Karpas-422 (cell line): ENCODE measurements at regions not wholly inside any gene's neighbourhood (a gene's known extent, or its start where the extent isn't known, plus 50 kb on each side); places are given as distances from the start of the nearest gene placed in this dataset.

Experiments used
- DNase-seq: peaks from one replicate; pipeline ENCODE4 v3.0.0-alpha.2; 2015
- H2AFZ ChIP-seq: fragments of 200-600 bp; sonication (generic); 2 replicates; pipeline ENCODE4 v1.6.1; 2014; ENCODE audit warnings: antibody characterized with exemption, low read length, mixed read lengths
- H3K27ac ChIP-seq: fragments of 200-600 bp; sonication (generic); 2 replicates; pipeline ENCODE4 v1.5.1; 2014; ENCODE audit warnings: mild to moderate bottlenecking, low read length, moderate library complexity
- H3K27me3 ChIP-seq: fragments of 200-600 bp; sonication (generic); 2 replicates; pipeline ENCODE4 v1.6.1; 2014; ENCODE audit warnings: low read length, mixed read lengths
- H3K36me3 ChIP-seq: fragments of 200-600 bp; sonication (generic); 2 replicates; pipeline ENCODE4 v1.6.1; 2014; ENCODE audit warnings: low read length, mixed read lengths; ENCODE audit not compliant: insufficient read depth
- H3K4me1 ChIP-seq: fragments of 200-600 bp; sonication (generic); 2 replicates; pipeline ENCODE4 v1.6.1; 2014; ENCODE audit warnings: mild to moderate bottlenecking, low read length, mixed read lengths
- H3K4me2 ChIP-seq: fragments of 200-600 bp; sonication (generic); 2 replicates; pipeline ENCODE4 v1.6.1; 2014; ENCODE audit warnings: low read length, low read depth, mild to moderate bottlenecking; ENCODE audit not compliant: poor library complexity, severe bottlenecking
- H3K4me3 ChIP-seq: fragments of 200-600 bp; sonication (generic); 2 replicates; pipeline ENCODE4 v1.5.1; 2014; ENCODE audit warnings: mild to moderate bottlenecking, antibody characterized with exemption, low read length, mixed read lengths
- H3K79me2 ChIP-seq: fragments of 200-600 bp; sonication (generic); 2 replicates; pipeline ENCODE4 v1.6.1; 2014; ENCODE audit warnings: mild to moderate bottlenecking, low read length, mixed read lengths
- H3K9ac ChIP-seq: fragments of 200-600 bp; sonication (generic); 2 replicates; pipeline ENCODE4 v1.6.0; 2014; ENCODE audit warnings: low read length
- H3K9me2 ChIP-seq: fragments of 200-600 bp; sonication (generic), shearing (Covaris generic); replicated peaks from 2 replicates; pipeline ENCODE4 v1.6.0; 2014; ENCODE audit warnings: mild to moderate bottlenecking, low read length, moderate library complexity; ENCODE audit not compliant: insufficient read depth
- H3K9me3 ChIP-seq: fragments of 300-700, 200-600 bp; sonication (generic); 2 replicates; pipeline ENCODE4 v1.6.1; 2014; ENCODE audit warnings: low read length, mixed read lengths
- H4K20me1 ChIP-seq: fragments of 200-600 bp; sonication (generic); 2 replicates; pipeline ENCODE4 v1.6.1; 2014; ENCODE audit warnings: mild to moderate bottlenecking, antibody characterized with exemption, low read length, low read depth; ENCODE audit not compliant: insufficient read depth

DNA sequence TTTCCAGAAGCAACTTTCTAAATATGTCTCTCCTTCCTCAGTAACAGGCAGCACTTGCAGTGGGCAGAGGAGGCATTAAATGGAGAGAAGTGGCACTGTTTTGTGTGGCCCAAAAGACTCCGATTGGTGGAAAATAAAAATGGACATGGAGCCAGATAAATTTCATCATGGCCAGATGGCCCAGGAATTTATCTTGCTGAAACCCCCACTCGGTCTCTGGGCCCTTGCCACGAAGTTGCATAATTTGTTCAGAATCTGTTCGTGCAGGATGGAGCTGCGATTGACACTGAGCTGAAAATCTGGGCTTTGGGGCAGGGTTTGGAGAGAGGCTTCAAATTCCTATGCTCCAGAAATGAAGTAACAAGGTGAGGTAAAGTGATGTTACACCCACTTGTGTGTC lies 65.5 kb downstream of the C11orf91 start:
- no peaks in the 10 kb centered on the region for H3K9me2 ChIP-seq
- DNase-seq, result peak; percentile 12
- H3K36me3 ChIP-seq, result no peaks in the 10 kb centered on the region

DNA sequence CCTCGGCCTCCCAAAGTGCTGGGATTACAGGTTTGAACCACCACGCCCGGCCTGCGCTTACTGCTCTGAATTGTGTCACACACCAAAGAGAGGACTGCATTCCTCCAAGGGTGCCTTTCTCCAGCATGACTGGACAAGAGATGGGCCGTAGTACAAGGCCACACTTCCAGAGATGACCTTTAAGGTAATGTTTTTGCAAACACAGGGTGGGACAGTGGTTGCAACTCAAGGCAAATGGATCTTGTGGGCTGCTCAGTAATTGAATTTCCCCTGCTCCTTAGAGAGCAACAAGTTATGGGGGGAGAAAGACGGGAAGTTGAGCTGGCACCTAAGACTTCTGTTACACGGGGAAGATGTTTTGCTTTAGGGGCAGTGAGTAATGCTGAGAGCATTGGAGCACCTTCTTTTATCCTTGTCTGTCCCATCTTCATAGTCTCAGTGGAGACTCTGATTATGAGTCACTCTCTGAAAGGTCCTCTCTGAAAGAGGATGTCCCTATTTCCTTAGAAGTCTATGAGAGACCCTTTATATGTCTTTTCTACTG lies 66.3 kb downstream of the C11orf91 start:
- Histone ChIP-seq H2AFZ (no peak overlapping the region), H3K4me3 (no peak overlapping the region), H3K9me2 (no peaks in the 10 kb centered on the region), H3K9me3 (no peaks in the 10 kb centered on the region), H3K27me3 (no peaks in the 10 kb centered on the region), H3K4me1 (no peaks in the 10 kb centered on the region), H4K20me1 (no peaks in the 10 kb centered on the region), H3K9ac (no peak overlapping the region), H3K4me2 (no peak overlapping the region), H3K79me2 (no peaks in the 10 kb centered on the region), H3K36me3 (no peaks in the 10 kb centered on the region), H3K27ac (no peak overlapping the region)
- no peak for DNase-seq

More for the DNA sequence above, 65.5 kb downstream of the C11orf91 start:
- Histone ChIP-seq H2AFZ (no peak overlapping the region), H3K27ac (no peak overlapping the region), H3K9ac (no peak overlapping the region), H3K27me3 (no peaks in the 10 kb centered on the region), H3K9me3 (no peaks in the 10 kb centered on the region), H3K4me1 (no peaks in the 10 kb centered on the region), H4K20me1 (no peaks in the 10 kb centered on the region), H3K4me3 (no peak overlapping the region), H3K4me2 (no peak overlapping the region), H3K79me2 (no peaks in the 10 kb centered on the region)

DNA sequence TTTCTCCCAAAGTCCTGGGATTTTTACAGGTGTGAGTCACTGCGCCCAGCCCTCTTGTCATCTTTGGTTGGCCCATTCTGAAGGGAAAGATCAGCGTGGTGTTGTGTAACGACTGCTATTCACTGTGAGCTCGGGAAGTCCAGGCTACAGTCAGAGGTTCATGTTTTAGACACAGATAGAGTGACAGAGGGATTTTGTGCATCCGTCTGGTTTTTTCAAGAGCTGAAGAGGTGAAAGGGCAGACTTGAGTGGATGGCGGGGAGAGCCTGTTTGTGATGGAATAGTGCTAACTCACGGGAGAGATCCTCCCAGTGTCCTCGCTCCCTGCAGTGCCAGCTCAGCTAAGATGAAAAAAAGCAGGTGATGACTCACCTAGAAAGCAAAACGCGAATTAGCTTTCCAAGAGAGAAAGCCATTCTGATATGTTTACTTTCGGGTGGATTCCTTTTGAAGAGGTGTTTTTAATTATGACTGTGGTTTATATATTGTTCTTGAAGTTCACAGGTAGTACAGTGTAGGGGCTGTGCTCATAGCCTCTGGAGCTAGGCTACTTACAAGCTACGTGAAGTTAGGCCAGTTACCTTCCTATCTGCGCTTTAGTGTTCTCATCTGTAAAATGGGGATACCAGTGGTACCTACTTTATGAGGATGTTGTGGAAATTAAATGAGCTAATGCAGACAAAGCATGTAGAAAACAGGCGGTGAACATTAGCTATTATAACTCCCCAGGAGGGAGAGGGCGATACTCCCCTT lies 67.2 kb downstream of the C11orf91 start:
- Histone ChIP-seq H3K4me2 (no peak overlapping the region), H3K9ac (no peak overlapping the region), H3K27ac (no peak overlapping the region), H3K4me3 (no peak overlapping the region), H4K20me1 (no peaks in the 10 kb centered on the region), H3K4me1 (no peaks in the 10 kb centered on the region), H3K9me3 (no peaks in the 10 kb centered on the region), H3K36me3 (no peaks in the 10 kb centered on the region), H3K79me2 (no peaks in the 10 kb centered on the region), H2AFZ (no peak overlapping the region), H3K27me3 (no peaks in the 10 kb centered on the region), H3K9me2 (no peaks in the 10 kb centered on the region)
- peak; percentile 27 for DNase-seq

DNA sequence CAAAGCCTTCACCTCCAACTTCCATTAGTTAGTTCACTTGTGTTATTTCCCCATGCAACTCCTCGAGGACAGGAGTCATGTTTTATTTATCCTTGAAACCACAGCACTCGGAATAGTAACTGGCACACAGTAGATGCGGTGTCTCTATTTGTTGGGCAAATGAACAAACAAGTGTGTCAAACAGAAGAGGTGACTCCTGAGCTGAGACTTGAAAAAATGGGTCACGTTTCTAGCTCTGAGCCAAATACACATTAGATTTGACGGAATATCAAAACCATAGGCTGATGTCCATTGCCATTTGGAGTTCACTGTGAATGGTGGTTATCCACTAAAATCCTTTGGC lies 68.9 kb downstream of the C11orf91 start:
- H3K4me3 ChIP-seq, result no peak overlapping the region
- H3K36me3 ChIP-seq, result no peaks in the 10 kb centered on the region
- no peaks in the 10 kb centered on the region for H3K27me3 ChIP-seq
- no peak overlapping the region for H3K27ac ChIP-seq
- no peak overlapping the region for H2AFZ ChIP-seq
- H3K4me1 ChIP-seq, result no peaks in the 10 kb centered on the region
- H3K9ac ChIP-seq, result no peak overlapping the region
- no peaks in the 10 kb centered on the region for H4K20me1 ChIP-seq
- H3K4me2 ChIP-seq, result no peak overlapping the region
- H3K9me2 ChIP-seq, result no peaks in the 10 kb centered on the region
- no peak for DNase-seq
- H3K9me3 ChIP-seq, result no peaks in the 10 kb centered on the region
- H3K79me2 ChIP-seq, result no peaks in the 10 kb centered on the region

DNA sequence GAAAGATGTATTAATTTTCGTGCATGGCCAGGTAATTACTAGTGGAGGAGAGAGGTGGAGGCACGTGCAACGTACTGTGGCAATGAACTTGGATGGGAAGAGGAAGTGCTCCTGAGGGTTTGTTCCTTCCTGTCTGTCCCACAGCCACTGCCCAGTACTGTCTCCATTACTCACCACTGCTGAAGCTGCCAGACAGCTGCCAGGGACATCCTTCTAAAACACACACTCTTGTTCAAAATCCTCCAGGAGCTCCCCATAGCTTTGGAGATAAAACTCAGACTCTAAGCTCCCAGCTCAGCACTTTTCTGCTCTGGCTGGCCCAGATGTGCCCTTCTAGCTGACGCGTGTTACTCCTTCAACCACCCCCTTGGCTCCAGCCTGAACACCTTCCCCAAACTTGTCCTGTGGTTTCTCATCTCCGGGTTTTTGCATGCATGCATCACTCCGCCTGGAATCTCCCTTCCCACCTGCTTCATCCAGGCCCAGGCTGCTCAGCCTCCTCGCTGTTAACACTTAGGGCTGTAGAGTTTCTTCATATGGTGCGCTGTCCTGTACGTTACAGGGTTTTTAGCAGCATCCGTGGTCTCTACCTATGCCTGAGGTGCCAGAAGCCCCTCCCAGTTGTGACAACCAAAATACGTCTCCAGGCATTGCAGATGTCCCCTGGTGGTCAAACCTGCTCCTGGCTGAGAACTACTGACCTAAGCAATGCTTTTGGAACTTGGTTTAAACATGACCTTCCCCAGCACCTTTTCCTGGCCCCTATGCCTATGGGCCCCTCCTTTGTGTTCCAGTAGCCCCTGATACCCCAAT lies 69.5 kb downstream of the C11orf91 start:
- Histone ChIP-seq H3K36me3 (no peaks in the 10 kb centered on the region), H3K27me3 (no peaks in the 10 kb centered on the region), H4K20me1 (no peaks in the 10 kb centered on the region), H3K4me3 (no peak overlapping the region), H2AFZ (no peak overlapping the region), H3K79me2 (no peaks in the 10 kb centered on the region), H3K9me3 (no peaks in the 10 kb centered on the region), H3K27ac (no peak overlapping the region), H3K4me1 (no peaks in the 10 kb centered on the region), H3K4me2 (no peak overlapping the region), H3K9ac (no peak overlapping the region), H3K9me2 (no peaks in the 10 kb centered on the region)
- peak; percentile 29 for DNase-seq

DNA sequence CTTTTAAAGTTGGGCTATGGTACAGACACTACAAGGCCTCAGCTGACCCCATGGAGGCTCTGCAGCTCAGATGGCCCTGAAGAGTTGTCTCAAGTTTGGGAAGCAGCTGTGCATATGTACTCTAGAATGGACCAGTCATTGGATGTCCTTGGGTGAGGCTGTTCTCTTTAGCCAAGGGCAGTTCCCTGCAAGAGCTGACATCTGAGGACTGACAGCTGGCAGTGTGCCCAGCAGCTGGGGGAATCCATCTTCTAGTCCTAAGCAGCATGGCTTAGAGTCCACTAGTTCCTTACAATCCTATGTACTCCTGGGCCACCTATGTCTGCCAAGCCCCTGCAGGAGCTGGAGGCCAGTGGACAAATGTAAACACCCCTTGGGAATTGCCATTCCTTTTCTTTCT lies 76.5 kb downstream of the C11orf91 start:
- Histone ChIP-seq H3K9me3 (no peaks in the 10 kb centered on the region), H3K4me2 (no peak overlapping the region), H2AFZ (no peak overlapping the region), H3K9ac (no peak overlapping the region), H3K79me2 (no peaks in the 10 kb centered on the region), H4K20me1 (no peaks in the 10 kb centered on the region), H3K27me3 (no peaks in the 10 kb centered on the region), H3K36me3 (no peaks in the 10 kb centered on the region), H3K9me2 (no peaks in the 10 kb centered on the region), H3K27ac (no peak overlapping the region), H3K4me1 (no peaks in the 10 kb centered on the region), H3K4me3 (no peak overlapping the region)
- peak; percentile 35 for DNase-seq

DNA sequence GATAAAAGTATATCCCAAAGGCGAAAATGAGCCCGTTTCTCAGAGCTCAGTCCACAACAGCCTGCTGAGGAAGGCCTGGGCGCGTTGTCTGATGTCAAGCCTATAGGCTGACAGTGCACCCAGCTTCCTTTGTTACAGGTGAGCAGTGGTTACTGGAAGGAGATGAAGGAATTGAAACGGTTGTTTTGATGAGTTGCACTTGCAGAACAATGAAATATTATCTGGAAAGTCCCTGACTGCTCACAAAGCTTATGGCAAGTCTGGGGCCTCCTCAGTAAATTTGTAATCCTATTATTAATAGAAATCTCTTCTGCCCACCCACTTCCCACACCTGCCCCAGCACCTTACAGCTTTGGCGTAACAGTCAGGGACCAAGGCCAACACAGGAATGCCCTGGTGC lies 77.8 kb downstream of the C11orf91 start:
- Histone ChIP-seq H3K27me3 (no peaks in the 10 kb centered on the region), H3K4me1 (no peaks in the 10 kb centered on the region), H3K4me2 (no peak overlapping the region), H4K20me1 (no peaks in the 10 kb centered on the region), H3K9me3 (no peaks in the 10 kb centered on the region), H3K27ac (no peak overlapping the region), H3K9me2 (no peaks in the 10 kb centered on the region), H3K9ac (no peak overlapping the region), H3K36me3 (no peaks in the 10 kb centered on the region), H3K79me2 (no peaks in the 10 kb centered on the region), H3K4me3 (no peak overlapping the region), H2AFZ (no peak overlapping the region)
- peak; percentile 5 for DNase-seq

DNA sequence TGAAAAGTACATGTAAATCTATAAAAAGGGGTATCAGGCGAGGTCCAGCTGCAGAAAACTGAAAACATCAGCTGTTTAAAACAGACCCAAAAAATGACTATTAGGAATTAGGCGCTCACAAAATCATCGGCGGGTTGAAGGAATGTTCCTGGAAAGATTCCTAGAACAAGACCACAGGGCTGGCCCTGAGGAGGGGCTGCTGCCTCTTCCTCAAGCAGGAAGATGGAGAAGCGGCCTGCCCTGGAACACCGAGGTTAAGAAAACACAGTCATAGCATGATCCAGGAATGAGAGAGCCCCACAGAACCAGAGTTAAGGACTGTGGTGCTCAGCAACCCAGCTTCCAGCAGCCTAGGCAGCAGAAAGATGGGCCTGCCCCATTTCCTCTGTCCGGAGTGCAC lies 78.4 kb downstream of the C11orf91 start:
- Histone ChIP-seq H3K27me3 (no peaks in the 10 kb centered on the region), H3K36me3 (no peaks in the 10 kb centered on the region), H3K79me2 (no peaks in the 10 kb centered on the region), H4K20me1 (no peaks in the 10 kb centered on the region), H3K9me2 (no peaks in the 10 kb centered on the region), H3K9ac (no peak overlapping the region), H3K4me3 (no peak overlapping the region), H3K9me3 (no peaks in the 10 kb centered on the region), H3K4me2 (no peak overlapping the region), H3K4me1 (no peaks in the 10 kb centered on the region), H3K27ac (no peak overlapping the region), H2AFZ (no peak overlapping the region)
- peak; percentile 32 for DNase-seq
